Activated naive CD8-positive, alpha-beta T cell treated with anti-CD3 and anti-CD28 coated beads for 36 hours (primary cell): ENCODE measurements at regions not wholly inside any gene's neighbourhood (a gene's known extent, or its start where the extent isn't known, plus 50 kb on each side); places are given as distances from the start of the nearest gene placed in this dataset.
A peak's percentile ranks its signal among the peaks of the same experiment; 100 is the strongest.

Experiments used
- DNase-seq: peaks from one replicate; pipeline ENCODE4 v3.0.0; 2021
- H3K27ac Mint-ChIP-seq: one replicate; pipeline ENCODE4 v1.8.0; 2022; ENCODE audit warnings: mild to moderate bottlenecking, moderate library complexity, mixed read lengths
- H3K27me3 Mint-ChIP-seq: one replicate; pipeline ENCODE4 v1.8.0; 2022; ENCODE audit warnings: mild to moderate bottlenecking, mixed read lengths
- H3K36me3 Mint-ChIP-seq: one replicate; pipeline ENCODE4 v1.8.0; 2021; ENCODE audit warnings: mild to moderate bottlenecking, mixed read lengths
- H3K4me1 Mint-ChIP-seq: one replicate; pipeline ENCODE4 v1.8.0; 2021; ENCODE audit warnings: mixed read lengths
- H3K4me3 Mint-ChIP-seq: one replicate; pipeline ENCODE4 v1.8.0; 2022; ENCODE audit warnings: mild to moderate bottlenecking, moderate library complexity, mixed read lengths
- H3K9me3 Mint-ChIP-seq: one replicate; pipeline ENCODE4 v1.8.0; 2022; ENCODE audit warnings: mixed read lengths

DNA sequence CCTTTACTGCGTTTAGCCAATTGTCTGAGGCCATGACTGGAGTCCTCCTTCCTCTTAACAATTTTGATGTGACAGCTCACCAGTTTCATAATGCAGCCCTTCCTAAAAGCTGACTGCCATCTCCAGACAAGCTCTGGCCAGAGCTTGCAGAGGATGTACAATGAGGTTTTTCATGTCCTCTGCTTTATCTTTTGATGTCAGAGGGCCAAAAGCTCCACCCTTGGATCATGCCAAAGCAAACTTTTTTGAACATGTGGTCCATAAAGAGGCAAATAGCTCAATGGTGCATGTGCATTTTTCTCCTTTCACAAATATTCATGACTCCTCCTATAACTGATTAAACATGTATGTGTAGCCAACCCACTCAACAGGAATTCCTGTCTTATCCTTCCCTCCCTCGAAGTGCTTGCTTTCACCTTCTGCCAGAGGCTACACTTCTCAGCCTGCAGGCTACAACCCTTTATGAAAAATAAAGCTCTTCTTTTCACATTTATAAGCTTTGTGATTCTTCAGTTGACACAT, 266.2 kb downstream of the FBXO15 start:
- Mint-ChIP-seq H3K4me1 (no peaks in the 10 kb centered on the region), H3K36me3 (no peaks in the 10 kb centered on the region), H3K4me3 (no peak overlapping the region)

GRCh38 chr18:73880387-73880786, 267.2 kb downstream of the FBXO15 start:
- no peaks in the 10 kb centered on the region for H3K9me3 Mint-ChIP-seq
- DNase-seq: no peak
- no peaks in the 10 kb centered on the region for H3K27me3 Mint-ChIP-seq
- no peak overlapping the region for H3K27ac Mint-ChIP-seq
- no peak overlapping the region for H3K4me3 Mint-ChIP-seq
- H3K4me1 Mint-ChIP-seq: no peaks in the 10 kb centered on the region
- no peaks in the 10 kb centered on the region for H3K36me3 Mint-ChIP-seq

More for the DNA sequence above, 266.2 kb downstream of the FBXO15 start:
- no peak for DNase-seq
- Mint-ChIP-seq H3K27me3 (no peaks in the 10 kb centered on the region), H3K27ac (no peak overlapping the region), H3K9me3 (no peaks in the 10 kb centered on the region)

DNA sequence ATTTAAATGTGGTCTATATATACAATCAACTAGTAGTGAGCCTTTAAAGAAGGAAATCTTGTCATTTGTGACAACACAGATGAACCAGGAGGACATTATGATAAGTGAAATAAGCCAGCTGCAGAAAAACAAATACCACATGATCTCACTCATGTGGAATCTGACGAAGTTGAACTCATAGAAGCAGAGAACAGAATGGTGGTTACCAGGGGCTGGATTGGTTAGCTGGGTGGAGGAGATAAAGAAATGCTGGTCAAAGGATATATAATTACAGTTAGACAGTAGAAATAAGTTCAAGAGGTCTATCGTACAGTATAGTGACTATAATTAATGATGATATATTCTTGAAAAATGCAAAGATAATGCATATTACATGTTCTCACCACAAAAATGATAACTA, 267.9 kb downstream of the FBXO15 start:
- no peaks in the 10 kb centered on the region for H3K27me3 Mint-ChIP-seq
- H3K36me3 Mint-ChIP-seq: no peaks in the 10 kb centered on the region
- H3K4me3 Mint-ChIP-seq: no peak overlapping the region
- no peak for DNase-seq
- H3K4me1 Mint-ChIP-seq: no peaks in the 10 kb centered on the region
- no peak overlapping the region for H3K27ac Mint-ChIP-seq
- no peaks in the 10 kb centered on the region for H3K9me3 Mint-ChIP-seq

GRCh38 chr18:73879328-73879727, 268.3 kb downstream of the FBXO15 start:
- Mint-ChIP-seq H3K9me3 (no peaks in the 10 kb centered on the region), H3K4me3 (no peak overlapping the region), H3K36me3 (no peaks in the 10 kb centered on the region), H3K27ac (no peak overlapping the region), H3K4me1 (no peaks in the 10 kb centered on the region), H3K27me3 (no peaks in the 10 kb centered on the region)
- DNase-seq: no peak

DNA sequence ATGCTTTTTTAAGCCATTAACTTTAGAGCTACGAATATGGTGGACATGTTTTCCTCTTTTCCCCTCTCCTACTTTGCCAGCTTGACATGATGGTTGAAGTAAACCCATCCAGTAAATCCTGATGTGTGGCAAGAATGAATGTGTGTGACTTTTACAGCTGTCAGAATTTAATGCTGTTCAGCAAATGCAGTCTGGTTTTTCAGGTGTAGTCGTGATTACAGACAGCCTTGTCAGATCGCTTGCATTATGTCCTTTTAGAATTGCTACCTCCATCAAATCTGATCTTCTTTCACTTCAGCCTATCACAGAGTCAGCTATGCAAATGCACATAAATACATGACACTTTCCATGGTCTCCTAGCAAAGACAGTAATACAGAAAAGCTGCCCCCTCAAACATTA, 278.5 kb downstream of the FBXO15 start:
- H3K9me3 Mint-ChIP-seq: no peaks in the 10 kb centered on the region

DNA sequence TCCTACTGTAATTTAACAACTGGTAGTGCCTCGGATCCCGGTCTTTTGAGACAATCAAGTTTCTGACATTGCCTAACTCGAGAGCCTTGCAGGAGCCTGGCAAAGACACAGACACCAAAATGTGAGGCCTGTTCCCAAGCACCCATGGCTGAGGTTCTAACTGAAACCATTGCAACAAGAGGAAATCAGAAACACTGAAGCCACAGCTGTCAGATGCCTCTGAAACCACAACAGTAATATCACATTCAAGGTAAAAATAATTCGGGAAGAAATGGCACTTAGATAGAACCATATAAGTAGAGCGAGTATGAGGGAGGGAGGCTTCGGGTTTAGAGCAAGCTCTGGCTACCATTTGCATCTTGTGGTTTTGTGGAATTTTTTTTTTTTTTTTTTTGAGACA, 285.9 kb downstream of the FBXO15 start:
- no peaks in the 10 kb centered on the region for H3K36me3 Mint-ChIP-seq
- H3K9me3 Mint-ChIP-seq: no peaks in the 10 kb centered on the region
- H3K4me1 Mint-ChIP-seq: peaks cover 5% of the 10 kb centered on the region
- H3K4me3 Mint-ChIP-seq: no peak overlapping the region
- no peak overlapping the region for H3K27ac Mint-ChIP-seq
- no peaks in the 10 kb centered on the region for H3K27me3 Mint-ChIP-seq
- DNase-seq: no peak

More for the DNA sequence above, 278.5 kb downstream of the FBXO15 start:
- Mint-ChIP-seq H3K4me3 (no peak overlapping the region), H3K27me3 (peaks cover 3% of the 10 kb centered on the region), H3K4me1 (no peaks in the 10 kb centered on the region), H3K36me3 (no peaks in the 10 kb centered on the region), H3K27ac (no peak overlapping the region)
- no peak for DNase-seq

DNA sequence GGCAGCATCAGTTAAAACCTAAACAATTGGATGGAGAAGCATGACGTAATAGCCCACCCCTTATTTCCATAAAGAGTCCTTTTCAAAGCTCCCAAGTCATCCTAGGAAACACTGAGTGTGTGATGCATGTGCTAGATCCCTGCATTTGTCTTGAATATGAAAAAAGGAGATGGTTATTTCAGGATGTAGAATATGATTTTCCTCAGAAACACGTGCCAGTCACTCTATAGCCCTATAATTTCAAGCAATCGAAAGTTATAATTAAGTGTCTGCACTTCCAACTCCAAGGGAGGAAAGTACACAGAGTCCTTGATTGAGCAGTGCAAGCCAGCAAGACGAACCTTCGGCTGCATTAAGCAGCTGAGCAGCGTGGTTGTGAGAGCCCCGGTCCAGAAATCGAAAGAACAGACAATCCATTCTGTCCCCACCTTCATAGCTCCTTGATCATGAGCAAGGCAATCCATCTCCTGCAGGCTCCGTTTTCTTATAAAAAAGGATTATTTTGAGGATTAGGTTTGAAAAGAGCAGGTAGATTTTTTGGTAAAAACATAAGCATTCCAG, 287.7 kb downstream of the FBXO15 start:
- H3K4me3 Mint-ChIP-seq: no peak overlapping the region
- H3K9me3 Mint-ChIP-seq: no peaks in the 10 kb centered on the region
- no peaks in the 10 kb centered on the region for H3K36me3 Mint-ChIP-seq
- no peak overlapping the region for H3K27ac Mint-ChIP-seq
- no peak for DNase-seq
- H3K4me1 Mint-ChIP-seq: peaks cover 5% of the 10 kb centered on the region
- no peaks in the 10 kb centered on the region for H3K27me3 Mint-ChIP-seq

DNA sequence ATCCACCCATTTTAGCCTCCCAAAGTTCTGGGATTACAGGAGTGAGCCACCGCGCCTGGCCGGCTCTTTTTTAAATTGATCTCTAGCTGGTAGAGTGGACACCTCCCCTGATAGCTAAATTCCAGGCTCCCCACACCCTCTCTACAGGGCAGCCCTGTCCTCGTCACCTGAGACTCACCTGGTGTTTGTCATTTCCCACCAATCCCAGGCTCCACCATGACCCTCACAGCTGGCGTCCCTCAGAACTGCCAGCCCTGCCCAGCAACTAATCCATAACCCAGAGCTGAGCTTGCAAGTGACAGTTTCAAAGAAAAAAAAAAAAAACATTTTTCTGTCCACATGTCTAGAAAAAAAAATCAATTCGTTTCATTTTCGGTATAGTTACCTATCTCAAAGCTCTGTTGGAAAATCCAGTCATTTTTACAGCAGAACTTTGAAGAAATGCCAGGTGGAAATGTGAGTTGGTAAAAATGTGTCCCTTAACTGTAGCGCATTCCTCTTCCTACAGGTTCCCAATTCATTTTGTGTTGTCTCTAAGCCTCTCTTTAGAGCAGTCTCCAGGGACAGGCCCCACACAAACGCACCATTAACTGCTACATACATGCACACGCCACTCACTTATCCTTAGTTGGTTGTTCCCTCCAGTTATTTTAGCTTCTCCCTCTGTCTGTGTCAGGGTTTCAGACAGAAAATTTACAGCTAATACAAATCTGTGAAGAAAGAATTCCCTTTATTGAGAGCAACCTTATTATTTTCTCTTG, 294.7 kb downstream of the FBXO15 start:
- Mint-ChIP-seq H3K27me3 (no peaks in the 10 kb centered on the region), H3K9me3 (no peaks in the 10 kb centered on the region), H3K27ac (no peak overlapping the region), H3K4me3 (no peak overlapping the region), H3K4me1 (no peaks in the 10 kb centered on the region), H3K36me3 (no peaks in the 10 kb centered on the region)
- no peak for DNase-seq

DNA sequence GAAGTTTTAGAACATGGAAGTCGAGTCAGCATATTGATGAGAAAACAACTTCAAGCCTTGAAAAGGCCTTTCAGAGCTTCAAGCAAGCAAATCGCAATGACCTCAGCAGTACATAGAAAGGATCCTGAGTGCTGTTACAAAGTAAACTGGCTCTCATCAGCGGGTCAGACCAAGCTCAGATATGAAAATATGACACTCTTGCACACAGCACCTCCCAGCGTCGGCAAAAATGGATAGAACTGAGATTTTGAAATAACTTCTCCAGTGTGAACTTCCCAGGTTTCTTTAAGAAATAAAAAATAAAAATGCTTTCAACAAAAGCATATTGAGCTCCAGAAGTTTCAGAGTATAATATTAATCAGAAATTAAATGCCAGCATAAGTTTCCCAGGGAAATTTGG, 296.9 kb downstream of the FBXO15 start:
- no peak overlapping the region for H3K27ac Mint-ChIP-seq
- no peak for DNase-seq
- no peaks in the 10 kb centered on the region for H3K4me1 Mint-ChIP-seq
- no peaks in the 10 kb centered on the region for H3K36me3 Mint-ChIP-seq
- H3K27me3 Mint-ChIP-seq: no peaks in the 10 kb centered on the region
- no peak overlapping the region for H3K4me3 Mint-ChIP-seq
- H3K9me3 Mint-ChIP-seq: no peaks in the 10 kb centered on the region

DNA sequence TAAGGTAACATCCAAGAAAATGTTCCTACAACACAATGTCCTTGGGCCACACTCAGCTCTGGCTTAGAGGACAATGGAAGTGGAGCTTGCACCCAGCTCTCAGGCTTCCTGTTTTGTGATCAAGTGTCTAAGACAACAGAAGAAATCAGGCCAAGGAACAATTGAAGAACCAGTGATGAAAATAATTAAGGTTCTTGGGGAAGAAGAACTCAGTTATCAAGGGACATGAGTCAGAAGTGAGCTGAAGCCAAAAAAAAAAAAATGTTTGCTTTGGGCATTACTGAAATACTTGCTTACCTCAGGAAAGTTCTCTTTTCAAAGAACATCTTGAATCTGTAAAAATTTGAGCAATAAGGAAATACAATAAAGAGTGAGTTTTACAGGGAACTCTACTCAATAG, 299.0 kb downstream of the FBXO15 start:
- Mint-ChIP-seq H3K27ac (no peak overlapping the region), H3K4me1 (no peaks in the 10 kb centered on the region), H3K9me3 (no peaks in the 10 kb centered on the region), H3K4me3 (no peak overlapping the region), H3K27me3 (peaks cover 4% of the 10 kb centered on the region), H3K36me3 (no peaks in the 10 kb centered on the region)
- no peak for DNase-seq

GRCh38 chr18:73843455-73843854, 304.2 kb downstream of the FBXO15 start:
- Mint-ChIP-seq H3K27me3 (peaks cover 7% of the 10 kb centered on the region), H3K36me3 (no peaks in the 10 kb centered on the region), H3K27ac (no peak overlapping the region), H3K9me3 (no peaks in the 10 kb centered on the region), H3K4me3 (no peak overlapping the region), H3K4me1 (peaks cover 6% of the 10 kb centered on the region)
- no peak for DNase-seq

GRCh38 chr18:73842795-73843394, 304.7 kb downstream of the FBXO15 start:
- H3K4me1 Mint-ChIP-seq: peaks cover 6% of the 10 kb centered on the region
- H3K27ac Mint-ChIP-seq: no peak overlapping the region
- peak overlapping the region; percentile 51 for H3K4me3 Mint-ChIP-seq
- DNase-seq: peak; percentile 43
- no peaks in the 10 kb centered on the region for H3K9me3 Mint-ChIP-seq
- H3K36me3 Mint-ChIP-seq: no peaks in the 10 kb centered on the region
- H3K27me3 Mint-ChIP-seq: peaks cover 7% of the 10 kb centered on the region

DNA sequence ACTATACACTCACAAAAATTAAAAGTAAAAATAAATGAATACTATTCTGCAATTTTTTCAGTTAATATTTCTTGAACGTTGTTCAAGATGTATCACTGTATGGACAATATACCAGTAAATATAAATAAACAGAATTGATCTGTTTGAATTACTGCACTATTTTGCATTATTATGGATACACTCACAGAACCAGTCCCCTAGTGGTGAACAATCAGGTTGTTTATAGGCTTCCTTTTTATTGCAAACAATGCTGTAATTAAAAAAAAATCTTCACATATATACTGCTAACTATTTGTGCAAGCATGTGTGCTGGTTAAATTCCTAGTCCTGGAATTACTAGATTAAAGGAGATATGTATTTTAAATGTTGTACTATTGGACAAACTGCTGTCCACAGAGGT, 306.0 kb downstream of the FBXO15 start:
- peaks cover 6% of the 10 kb centered on the region for H3K4me1 Mint-ChIP-seq

DNA sequence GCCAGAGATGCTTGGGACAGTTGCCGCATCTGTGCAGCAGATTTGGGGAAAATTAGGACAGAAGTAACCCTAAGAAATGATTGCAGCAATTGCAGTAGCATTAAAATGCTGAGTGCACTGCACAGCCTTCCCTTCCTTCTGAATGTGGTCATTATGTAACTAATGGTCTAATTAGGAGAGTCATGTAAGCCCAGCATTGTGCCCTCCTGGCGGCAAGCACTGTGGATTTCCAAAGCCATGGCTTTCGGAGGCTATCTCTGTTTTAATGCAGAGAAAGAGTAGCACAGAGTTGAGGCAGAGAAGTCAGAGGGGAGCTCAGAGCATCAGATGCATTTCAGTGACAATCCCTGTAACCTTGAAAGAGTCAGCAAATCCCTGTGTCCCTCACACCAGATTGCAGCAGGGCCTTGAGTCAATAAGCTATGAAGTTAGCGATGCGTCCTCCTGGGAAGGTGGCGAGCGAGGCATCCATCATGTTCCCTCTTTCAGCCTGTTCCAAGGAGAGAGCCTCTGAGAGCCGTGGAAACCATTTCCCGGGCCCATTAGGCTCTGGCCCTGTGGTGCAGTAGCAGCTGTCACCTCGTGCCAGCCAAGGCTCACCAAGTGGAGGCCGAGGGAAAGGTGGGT, 307.2 kb downstream of the FBXO15 start:
- Mint-ChIP-seq H3K4me3 (no peak overlapping the region), H3K27me3 (peaks cover 11% of the 10 kb centered on the region), H3K4me1 (peaks cover 6% of the 10 kb centered on the region), H3K27ac (no peak overlapping the region), H3K36me3 (no peaks in the 10 kb centered on the region), H3K9me3 (no peaks in the 10 kb centered on the region)
- DNase-seq: no peak

More for the DNA sequence above, 306.0 kb downstream of the FBXO15 start:
- Mint-ChIP-seq H3K27me3 (peaks cover 11% of the 10 kb centered on the region), H3K27ac (no peak overlapping the region), H3K36me3 (no peaks in the 10 kb centered on the region), H3K4me3 (no peak overlapping the region), H3K9me3 (no peaks in the 10 kb centered on the region)
- no peak for DNase-seq

- Mint-ChIP-seq H3K36me3 (no peaks in the 10 kb centered on the region), H3K4me1 (peaks cover 6% of the 10 kb centered on the region)
- no peak for DNase-seq
Observed at GRCh38 chr18:73839441-73839840, 308.2 kb downstream of the FBXO15 start.

More at GRCh38 chr18:73839441-73839840, 308.2 kb downstream of the FBXO15 start:
- H3K27ac Mint-ChIP-seq: no peak overlapping the region
- H3K9me3 Mint-ChIP-seq: no peaks in the 10 kb centered on the region
- H3K4me3 Mint-ChIP-seq: no peak overlapping the region
- H3K27me3 Mint-ChIP-seq: peaks cover 11% of the 10 kb centered on the region
